ENCODE measurements at regions not wholly inside any gene's neighbourhood (a gene's known extent, or its start where the extent isn't known, plus 50 kb on each side); places are given as distances from the start of the nearest gene placed in this dataset.

GRCh38 chr15:87322265-87322664 is 934.3 kb downstream of the NTRK3 start:
- no peak overlapping the region for H3K9ac ChIP-seq (ENCODE audit: insufficient read depth, low read length)
- TF ChIP-seq CTCF (conservative IDR thresholded peaks at IDR 0.05 in 1 of 2, IDR thresholded peaks at IDR 0.05 in 1 of 2; ENCODE audit: low read depth in 1 of 2, low read length in 2 of 2) (no peak), EZH2 (IDR thresholded peaks at IDR 0.05; ENCODE audit: low read length, missing control alignments) (no peak)
- H4K20me1 ChIP-seq (ENCODE audit: control insufficient read depth, extremely low read depth, insufficient read depth, low read length), result no peaks in the 10 kb centered on the region

GRCh38 chr15:87317900-87318299 is 938.6 kb downstream of the NTRK3 start:
- Histone ChIP-seq H3K4me3 (replicated peaks in 1 of 4; ENCODE audit: control extremely low read depth in 1 of 4, insufficient read depth in 1 of 4, low read depth in 3 of 4, low read length in 4 of 4) (no peak overlapping the region), H3K9me3 (ENCODE audit: control insufficient read depth, insufficient read depth, low read depth, low read length) (no peaks in the 10 kb centered on the region), H2AFZ (ENCODE audit: low read length) (no peak overlapping the region), H3K4me1 (ENCODE audit: control insufficient read depth, extremely low read depth, insufficient read depth, low read length) (no peaks in the 10 kb centered on the region), H3K27ac (ENCODE audit: insufficient read depth, low read length) (no peak overlapping the region), H3K36me3 (ENCODE audit: control insufficient read depth, insufficient read depth, low read length) (no peaks in the 10 kb centered on the region), H3K4me2 (ENCODE audit: extremely low read depth, insufficient read depth, low read length) (no peak overlapping the region), H4K20me1 (ENCODE audit: control insufficient read depth, extremely low read depth, insufficient read depth, low read length) (no peaks in the 10 kb centered on the region), H3K79me2 (ENCODE audit: control insufficient read depth, insufficient read depth, low read length) (no peaks in the 10 kb centered on the region), H3K27me3 (ENCODE audit: control insufficient read depth, insufficient read depth, low read length) (no peaks in the 10 kb centered on the region), H3K9ac (ENCODE audit: insufficient read depth, low read length) (no peak overlapping the region)
- TF ChIP-seq CTCF (conservative IDR thresholded peaks at IDR 0.05 in 1 of 2, IDR thresholded peaks at IDR 0.05 in 1 of 2; ENCODE audit: low read depth in 1 of 2, low read length in 2 of 2), result no peak
- TF ChIP-seq EZH2 (IDR thresholded peaks at IDR 0.05; ENCODE audit: low read length, missing control alignments), result no peak
- DNase-seq (ENCODE audit: low read depth in 2 of 2), result no peak

More at GRCh38 chr15:87322265-87322664, 934.3 kb downstream of the NTRK3 start:
- no peaks in the 10 kb centered on the region for H3K36me3 ChIP-seq (ENCODE audit: control insufficient read depth, insufficient read depth, low read length)
- no peaks in the 10 kb centered on the region for H3K27me3 ChIP-seq (ENCODE audit: control insufficient read depth, insufficient read depth, low read length)
- no peak overlapping the region for H3K4me2 ChIP-seq (ENCODE audit: extremely low read depth, insufficient read depth, low read length)
- no peak overlapping the region for H2AFZ ChIP-seq (ENCODE audit: low read length)
- H3K9me3 ChIP-seq (ENCODE audit: control insufficient read depth, insufficient read depth, low read depth, low read length), result no peaks in the 10 kb centered on the region
- H3K4me3 ChIP-seq (replicated peaks in 1 of 4; ENCODE audit: control extremely low read depth in 1 of 4, insufficient read depth in 1 of 4, low read depth in 3 of 4, low read length in 4 of 4), result no peak overlapping the region
- no peaks in the 10 kb centered on the region for H3K4me1 ChIP-seq (ENCODE audit: control insufficient read depth, extremely low read depth, insufficient read depth, low read length)
- no peak overlapping the region for H3K27ac ChIP-seq (ENCODE audit: insufficient read depth, low read length)
- DNase-seq (ENCODE audit: low read depth in 2 of 2), result no peak
- no peaks in the 10 kb centered on the region for H3K79me2 ChIP-seq (ENCODE audit: control insufficient read depth, insufficient read depth, low read length)

GRCh38 chr15:87312221-87312620 is 944.3 kb downstream of the NTRK3 start:
- Histone ChIP-seq H3K27me3 (ENCODE audit: control insufficient read depth, insufficient read depth, low read length) (no peaks in the 10 kb centered on the region), H2AFZ (ENCODE audit: low read length) (no peak overlapping the region), H3K4me1 (ENCODE audit: control insufficient read depth, extremely low read depth, insufficient read depth, low read length) (no peaks in the 10 kb centered on the region), H3K36me3 (ENCODE audit: control insufficient read depth, insufficient read depth, low read length) (no peaks in the 10 kb centered on the region), H3K4me3 (replicated peaks in 1 of 4; ENCODE audit: control extremely low read depth in 1 of 4, insufficient read depth in 1 of 4, low read depth in 3 of 4, low read length in 4 of 4) (no peak overlapping the region), H3K4me2 (ENCODE audit: extremely low read depth, insufficient read depth, low read length) (no peak overlapping the region), H3K27ac (ENCODE audit: insufficient read depth, low read length) (no peak overlapping the region), H3K79me2 (ENCODE audit: control insufficient read depth, insufficient read depth, low read length) (no peaks in the 10 kb centered on the region), H3K9me3 (ENCODE audit: control insufficient read depth, insufficient read depth, low read depth, low read length) (no peaks in the 10 kb centered on the region), H3K9ac (ENCODE audit: insufficient read depth, low read length) (no peak overlapping the region), H4K20me1 (ENCODE audit: control insufficient read depth, extremely low read depth, insufficient read depth, low read length) (no peaks in the 10 kb centered on the region)
- no peak for DNase-seq (ENCODE audit: low read depth in 2 of 2)
- TF ChIP-seq CTCF (conservative IDR thresholded peaks at IDR 0.05 in 1 of 2, IDR thresholded peaks at IDR 0.05 in 1 of 2; ENCODE audit: low read depth in 1 of 2, low read length in 2 of 2), result no peak
- TF ChIP-seq EZH2 (IDR thresholded peaks at IDR 0.05; ENCODE audit: low read length, missing control alignments), result no peak
